Esophagus (tissue), 2 donors: ENCODE measurements at regions not wholly inside any gene's neighbourhood (a gene's known extent, or its start where the extent isn't known, plus 50 kb on each side); places are given as distances from the start of the nearest gene placed in this dataset.

ENCODE experiments used
- H3K27ac ChIP-seq, 2 donors: one replicate each; pipeline ENCODE4 v1.5.1; 2013; ENCODE audit warnings: low read depth in 2 of 2, mild to moderate bottlenecking in 2 of 2, inconsistent platforms in 1 of 2, low read length in 1 of 2, moderate library complexity in 1 of 2
- H3K27me3 ChIP-seq, 2 donors: one replicate each; pipeline ENCODE4 v1.6.1; 2013; ENCODE audit warnings: low read length in 2 of 2, control low read depth in 1 of 2, mild to moderate bottlenecking in 1 of 2; ENCODE audit not compliant: insufficient read depth in 2 of 2, control insufficient read depth in 1 of 2
- H3K36me3 ChIP-seq, 2 donors: one replicate each; pipeline ENCODE4 v1.6.1; 2013; ENCODE audit warnings: low read length in 1 of 2; ENCODE audit not compliant: control insufficient read depth in 2 of 2, insufficient read depth in 2 of 2
- H3K4me1 ChIP-seq, 2 donors: one replicate each; pipeline ENCODE4 v1.6.1; 2013; ENCODE audit warnings: low read length in 1 of 2; ENCODE audit not compliant: control insufficient read depth in 2 of 2, insufficient read depth in 2 of 2
- H3K4me3 ChIP-seq, 2 donors: one replicate each; pipeline ENCODE4 v1.5.1; 2013; ENCODE audit warnings: low read length in 2 of 2, mild to moderate bottlenecking in 2 of 2, low read depth in 1 of 2, moderate library complexity in 1 of 2
- H3K9me3 ChIP-seq, 2 donors: one replicate each; pipeline ENCODE4 v1.6.1; 2013; ENCODE audit warnings: mild to moderate bottlenecking in 2 of 2, low read depth in 1 of 2, low read length in 1 of 2, moderate library complexity in 1 of 2; ENCODE audit not compliant: control insufficient read depth in 2 of 2, insufficient read depth in 1 of 2
- WGBS, 2 donors: extraction: QIAGEN DNeasy Blood & Tissue Kit; methylation state at CpG; one replicate each; pipeline ENCODE4 v1.1.7; 2013; 5-methylcytosine and 5-hydroxymethylcytosine counted together
- donor health status: healthy with polysubstance abuse.
- donor health status: Bipolar disorder and iron deficiency.

GRCh38 chr20:6501061-6501460 is 266.4 kb upstream of the BMP2 start:
- H3K4me3 ChIP-seq, result no peak overlapping the region
- no peak overlapping the region for H3K27ac ChIP-seq
- H3K27me3 ChIP-seq, result no peaks in the 10 kb centered on the region
- no peaks in the 10 kb centered on the region for H3K4me1 ChIP-seq
- H3K36me3 ChIP-seq, result no peaks in the 10 kb centered on the region
- WGBS, 2 donors, result 30 to 32% methylated on average over 1 of the region's 1 CpG
- no peaks in the 10 kb centered on the region for H3K9me3 ChIP-seq

GRCh38 chr20:6499566-6499965 is 267.9 kb upstream of the BMP2 start:
- no peaks in the 10 kb centered on the region for H3K27me3 ChIP-seq
- H3K4me3 ChIP-seq, result no peak overlapping the region
- H3K4me1 ChIP-seq, result no peaks in the 10 kb centered on the region
- no peaks in the 10 kb centered on the region for H3K9me3 ChIP-seq
- H3K27ac ChIP-seq, result no peak overlapping the region
- H3K36me3 ChIP-seq, result no peaks in the 10 kb centered on the region

DNA sequence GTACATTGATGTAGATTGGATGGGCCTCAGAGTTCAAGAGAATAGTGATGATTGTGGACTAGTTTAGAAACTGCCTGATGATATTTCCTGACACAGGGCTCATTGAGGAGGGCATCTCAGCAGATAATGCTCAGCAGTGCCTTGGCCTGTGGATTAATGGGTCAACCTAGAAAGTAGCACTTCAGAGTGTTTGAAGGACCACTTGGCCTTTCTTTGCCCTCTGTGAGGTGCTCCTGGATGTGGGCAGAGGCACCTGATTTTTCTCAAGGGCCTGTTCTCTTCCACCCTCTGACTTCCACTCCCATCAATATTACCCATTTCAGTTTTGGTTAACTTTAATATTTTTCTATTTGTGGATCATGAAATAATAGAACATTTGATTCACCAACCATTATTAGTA is 270.6 kb upstream of the BMP2 start:
- H3K27ac ChIP-seq, result no peak overlapping the region
- H3K4me3 ChIP-seq, result no peak overlapping the region
- H3K9me3 ChIP-seq, result no peaks in the 10 kb centered on the region
- H3K27me3 ChIP-seq, result no peaks in the 10 kb centered on the region
- no peaks in the 10 kb centered on the region for H3K4me1 ChIP-seq
- no peaks in the 10 kb centered on the region for H3K36me3 ChIP-seq

GRCh38 chr20:6495907-6496306 is 271.6 kb upstream of the BMP2 start:
- Histone ChIP-seq H3K27ac (no peak overlapping the region), H3K27me3 (no peaks in the 10 kb centered on the region), H3K9me3 (no peaks in the 10 kb centered on the region), H3K4me3 (no peak overlapping the region), H3K36me3 (no peaks in the 10 kb centered on the region), H3K4me1 (no peaks in the 10 kb centered on the region)
- WGBS, 2 donors, result 26 to 48% methylated on average over 1 of the region's 1 CpG

DNA sequence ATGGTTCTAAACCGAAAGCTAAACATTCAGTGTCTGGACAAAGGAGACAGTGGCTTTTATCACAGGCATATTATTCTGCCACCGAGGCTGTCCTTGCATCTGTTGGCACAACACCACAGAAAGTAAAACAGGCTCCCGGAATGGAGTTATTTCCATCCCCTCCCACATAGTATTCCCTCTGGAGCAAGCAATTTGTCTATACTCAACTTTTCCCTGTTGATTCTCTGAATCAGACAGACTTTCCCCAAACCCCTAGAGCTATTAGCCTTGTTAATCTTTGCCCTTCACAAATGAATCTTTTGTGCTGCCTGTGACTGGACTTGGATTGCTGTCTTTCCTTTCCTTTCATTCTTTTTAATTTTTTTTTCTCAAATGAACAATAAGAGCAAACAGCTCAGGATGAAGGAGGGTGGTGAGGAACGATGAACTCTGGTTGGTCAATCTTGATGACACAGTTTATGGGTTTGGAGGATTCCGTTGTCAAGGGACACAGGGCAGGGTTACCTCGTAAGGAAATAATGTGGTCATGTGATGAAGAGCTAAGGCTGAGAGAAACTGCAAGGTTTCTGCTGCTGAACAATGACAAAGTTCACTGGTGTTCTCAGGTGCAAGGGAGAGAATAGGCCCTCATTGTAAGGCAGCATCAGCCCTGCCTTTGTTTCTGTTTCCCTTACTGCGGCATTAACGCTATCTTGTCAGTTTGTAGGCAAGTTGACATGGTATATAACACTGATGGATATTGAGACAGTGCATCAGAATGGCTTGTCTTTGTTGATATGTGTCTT is 275.0 kb upstream of the BMP2 start:
- H3K27ac ChIP-seq, result no peak overlapping the region
- no peaks in the 10 kb centered on the region for H3K4me1 ChIP-seq
- H3K36me3 ChIP-seq, result no peaks in the 10 kb centered on the region
- H3K9me3 ChIP-seq, result no peaks in the 10 kb centered on the region
- H3K4me3 ChIP-seq, result no peak overlapping the region
- 35 to 42% methylated on average over 8 of the region's 8 CpGs for WGBS, 2 donors
- no peaks in the 10 kb centered on the region for H3K27me3 ChIP-seq

GRCh38 chr20:6490849-6491248 is 276.6 kb upstream of the BMP2 start:
- Histone ChIP-seq H3K36me3 (no peaks in the 10 kb centered on the region), H3K27me3 (no peaks in the 10 kb centered on the region), H3K4me3 (no peak overlapping the region), H3K9me3 (no peaks in the 10 kb centered on the region), H3K4me1 (no peaks in the 10 kb centered on the region), H3K27ac (no peak overlapping the region)
- WGBS, 2 donors, result 52 to 63% methylated on average over 3 of the region's 3 CpGs

DNA sequence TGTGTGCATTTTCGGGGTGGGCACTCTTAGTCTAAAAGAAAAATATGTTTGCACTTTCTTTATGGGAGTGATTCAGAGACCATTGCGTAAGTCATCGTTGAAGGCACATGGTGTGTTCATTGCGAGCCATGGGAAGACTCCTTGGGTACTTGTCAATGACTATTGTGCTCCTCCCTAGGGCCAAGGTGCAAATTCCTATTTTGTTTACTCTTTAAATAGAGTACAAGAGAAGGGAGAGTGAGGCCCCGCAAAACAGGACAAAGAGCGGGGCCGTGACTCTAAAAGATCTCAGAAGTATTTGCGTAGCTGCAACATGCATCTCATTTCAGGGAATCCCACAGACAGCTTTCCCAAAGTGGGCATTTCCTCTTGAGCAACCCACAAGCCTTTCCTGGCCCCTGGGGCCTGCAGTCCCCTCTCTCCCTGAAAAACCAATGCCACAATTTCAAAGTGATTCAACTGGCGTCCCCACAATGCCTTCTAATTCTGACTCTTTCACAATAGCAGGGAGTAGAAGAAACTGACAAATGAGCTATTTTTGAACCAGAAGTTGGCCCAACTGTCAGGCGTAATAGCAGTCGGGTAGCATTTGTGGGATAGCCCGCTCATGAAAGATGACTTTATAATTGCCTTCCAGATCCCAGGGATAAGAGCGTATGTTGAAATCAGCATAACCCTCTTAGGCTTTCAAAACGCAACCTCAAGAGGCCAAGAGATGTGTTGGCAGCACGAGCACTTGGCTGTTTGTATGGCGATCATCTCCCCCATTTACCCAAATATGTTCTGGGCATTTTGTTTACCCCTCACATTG is 277.9 kb upstream of the BMP2 start:
- WGBS, 2 donors, result 63 to 64% methylated on average over 16 of the region's 16 CpGs
- Histone ChIP-seq H3K36me3 (no peaks in the 10 kb centered on the region), H3K4me3 (no peak overlapping the region), H3K27ac (no peak overlapping the region), H3K4me1 (no peaks in the 10 kb centered on the region), H3K27me3 (no peaks in the 10 kb centered on the region), H3K9me3 (no peaks in the 10 kb centered on the region)

GRCh38 chr20:6485351-6485750 is 282.1 kb upstream of the BMP2 start:
- no peaks in the 10 kb centered on the region for H3K9me3 ChIP-seq
- H3K4me1 ChIP-seq, result no peaks in the 10 kb centered on the region
- H3K27ac ChIP-seq, result no peak overlapping the region
- H3K36me3 ChIP-seq, result no peaks in the 10 kb centered on the region
- WGBS, 2 donors, result 58 to 70% methylated on average over 7 of the region's 7 CpGs
- H3K27me3 ChIP-seq, result no peaks in the 10 kb centered on the region
- H3K4me3 ChIP-seq, result no peak overlapping the region

- 96 to 97% methylated on average over 2 of the region's 2 CpGs for WGBS, 2 donors
- no peaks in the 10 kb centered on the region for H3K36me3 ChIP-seq
These were observed 283.8 kb upstream of the BMP2 start for GRCh38 chr20:6483727-6484126.

DNA sequence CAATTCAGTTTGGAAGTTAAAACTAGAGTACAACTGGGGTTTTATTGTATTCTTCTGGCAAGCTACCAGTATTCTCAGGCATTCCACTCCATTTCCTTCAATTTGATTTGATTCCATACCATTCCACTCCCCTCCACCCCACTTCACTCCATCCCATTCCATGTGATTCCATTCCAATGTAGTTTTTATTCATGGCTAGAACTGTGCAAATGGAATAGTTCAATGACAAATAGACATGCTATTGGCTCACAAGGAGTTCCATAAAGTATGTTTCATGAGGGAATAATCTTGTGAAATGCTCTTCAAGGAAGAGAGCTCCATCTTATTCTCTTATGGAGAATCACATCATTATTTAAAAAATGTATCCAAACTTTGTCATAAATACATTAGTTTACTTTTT is 285.0 kb upstream of the BMP2 start:
- no peak overlapping the region for H3K27ac ChIP-seq
- H3K4me3 ChIP-seq, result no peak overlapping the region
- no peaks in the 10 kb centered on the region for H3K4me1 ChIP-seq
- H3K36me3 ChIP-seq, result no peaks in the 10 kb centered on the region
- no peaks in the 10 kb centered on the region for H3K27me3 ChIP-seq
- no peaks in the 10 kb centered on the region for H3K9me3 ChIP-seq

More at GRCh38 chr20:6483727-6484126, 283.8 kb upstream of the BMP2 start:
- H3K27me3 ChIP-seq, result no peaks in the 10 kb centered on the region
- H3K4me3 ChIP-seq, result no peak overlapping the region
- no peak overlapping the region for H3K27ac ChIP-seq
- no peaks in the 10 kb centered on the region for H3K4me1 ChIP-seq
- no peaks in the 10 kb centered on the region for H3K9me3 ChIP-seq
